Body of pancreas (tissue), 4 donors: ENCODE measurements at regions not wholly inside any gene's neighbourhood (a gene's known extent, or its start where the extent isn't known, plus 50 kb on each side); places are given as distances from the start of the nearest gene placed in this dataset.

Experiments used
- CTCF ChIP-seq, 7 experiments: fragments of 450-650 bp in 4 of 7; fragments of 200-600 bp in 3 of 7; sonication (generic) in 3 of 7; IDR thresholded peaks; one replicate each; pipeline ENCODE4 v1.5.1; 2016 to 2019; ENCODE audit warnings: antibody characterized with exemption in 7 of 7
- POLR2A ChIP-seq, 3 donors: fragments of 450-650 bp; IDR thresholded peaks; one replicate each; pipeline ENCODE4 v1.6.1; 2016; ENCODE audit warnings: antibody characterized with exemption in 3 of 3, mild to moderate bottlenecking in 2 of 3

DNA sequence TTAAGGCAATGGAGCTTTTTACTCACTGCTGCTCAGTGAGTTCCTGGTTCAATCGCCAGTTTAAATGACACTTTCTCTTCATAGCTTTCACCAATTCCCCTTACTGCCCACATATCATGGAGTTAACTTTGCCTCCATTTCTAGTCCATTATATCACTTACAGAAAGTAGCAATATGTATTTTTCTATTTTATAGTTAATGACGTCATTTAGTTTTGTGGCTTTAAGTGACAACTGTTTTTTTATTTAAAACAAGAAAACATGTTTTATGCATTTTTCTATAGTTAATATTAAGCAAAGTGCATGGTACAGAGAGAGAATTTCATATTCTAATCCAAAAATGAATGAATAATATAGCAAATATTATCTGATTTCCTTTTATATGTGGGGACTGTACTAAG lies 363.3 kb downstream of the CDC14C start:
- TF ChIP-seq CTCF (IDR thresholded peaks at IDR 0.05), result no peak
- no peak for TF ChIP-seq POLR2A (IDR thresholded peaks at IDR 0.05)
